ENCODE measurements at regions not wholly inside any gene's neighbourhood (a gene's known extent, or its start where the extent isn't known, plus 50 kb on each side); places are given as distances from the start of the nearest gene placed in this dataset.

GRCh38 chr6:28774292-28775051 is 149.3 kb downstream of the TRIM27 start:
- no peak for TF ChIP-seq CTCF (conservative IDR thresholded peaks at IDR 0.05)
- no peak for TF ChIP-seq EZH2 (IDR thresholded peaks at IDR 0.05; ENCODE audit: low read depth)
- peaks cover 29% of the 10 kb centered on the region; the same call in 1 of the 2 replicates for H3K27me3 ChIP-seq (ENCODE audit: insufficient read depth, low read depth)
- no peak overlapping the region for H3K4me3 ChIP-seq
- no peak overlapping the region for H2AFZ ChIP-seq
- H3K79me2 ChIP-seq (ENCODE audit: low read depth), result no peaks in the 10 kb centered on the region
- no peak for DNase-seq
- H3K27ac ChIP-seq, result no peak overlapping the region
- CTCF ChIA-PET, result no interaction called here
- no peaks in the 10 kb centered on the region for H3F3A ChIP-seq (ENCODE audit: insufficient read depth, low read depth)
- H3K36me3 ChIP-seq (ENCODE audit: low read depth), result no peaks in the 10 kb centered on the region
- no peaks in the 10 kb centered on the region for H4K20me1 ChIP-seq (ENCODE audit: insufficient read depth)
- no peak overlapping the region for H3K4me2 ChIP-seq
- no peaks in the 10 kb centered on the region for H3K4me1 ChIP-seq (replicated peaks; ENCODE audit: insufficient read depth)
- BruUV-seq (replicated peaks), result no TSS peak
- intact Hi-C loops (cut with micrococcal nuclease; ENCODE audit: unreplicated experiment), result no loop called here
- POLR2A ChIA-PET (ENCODE audit: unreplicated experiment), result no interaction called here
- no peaks in the 10 kb centered on the region for H3K9me2 ChIP-seq (ENCODE audit: insufficient read depth)
- no peaks in the 10 kb centered on the region for H3K9me3 ChIP-seq (ENCODE audit: insufficient read depth, low read depth)

GRCh38 chr6:28775052-28775376 is 148.8 kb downstream of the TRIM27 start:
- Histone ChIP-seq H3K9me3 (ENCODE audit: insufficient read depth, low read depth) (no peaks in the 10 kb centered on the region), H2AFZ (no peak overlapping the region), H3K36me3 (ENCODE audit: low read depth) (no peaks in the 10 kb centered on the region), H3K27ac (no peak overlapping the region), H4K20me1 (ENCODE audit: insufficient read depth) (no peaks in the 10 kb centered on the region), H3K4me1 (replicated peaks; ENCODE audit: insufficient read depth) (no peaks in the 10 kb centered on the region), H3F3A (ENCODE audit: insufficient read depth, low read depth) (no peaks in the 10 kb centered on the region), H3K9me2 (ENCODE audit: insufficient read depth) (no peaks in the 10 kb centered on the region), H3K4me2 (no peak overlapping the region), H3K79me2 (ENCODE audit: low read depth) (no peaks in the 10 kb centered on the region), H3K27me3 (ENCODE audit: insufficient read depth, low read depth) (peaks cover 31% of the 10 kb centered on the region; the same call in 1 of the 2 replicates), H3K4me3 (no peak overlapping the region)
- TF ChIP-seq CTCF (conservative IDR thresholded peaks at IDR 0.05) (no peak), EZH2 (IDR thresholded peaks at IDR 0.05; ENCODE audit: low read depth) (no peak)
- intact Hi-C loops (cut with micrococcal nuclease; ENCODE audit: unreplicated experiment), result no loop called here
- no peak for DNase-seq
- POLR2A ChIA-PET (ENCODE audit: unreplicated experiment), result no interaction called here
- CTCF ChIA-PET, result no interaction called here
- no TSS peak for BruUV-seq (replicated peaks)

GRCh38 chr6:28775405-28776129 is 148.2 kb downstream of the TRIM27 start:
- H3K27me3 ChIP-seq (ENCODE audit: insufficient read depth, low read depth), result peaks cover 35% of the 10 kb centered on the region; the same call in 1 of the 2 replicates
- no peak overlapping the region for H2AFZ ChIP-seq
- intact Hi-C loops (cut with micrococcal nuclease; ENCODE audit: unreplicated experiment), result no loop called here
- H3K9me2 ChIP-seq (ENCODE audit: insufficient read depth), result no peaks in the 10 kb centered on the region
- DNase-seq, result no peak
- H4K20me1 ChIP-seq (ENCODE audit: insufficient read depth), result no peaks in the 10 kb centered on the region
- ChIA-PET CTCF (interaction anchor here (1.0 kb wide), 1 partner anchor 241 kb away, joined by 5 read pairs; no protein-coding TSS in a partner anchor), POLR2A (ENCODE audit: unreplicated experiment) (no interaction called here)
- no peak overlapping the region for H3K4me3 ChIP-seq
- no peak overlapping the region for H3K27ac ChIP-seq
- H3K4me1 ChIP-seq (replicated peaks; ENCODE audit: insufficient read depth), result no peaks in the 10 kb centered on the region
- no peaks in the 10 kb centered on the region for H3K9me3 ChIP-seq (ENCODE audit: insufficient read depth, low read depth)
- no peaks in the 10 kb centered on the region for H3K79me2 ChIP-seq (ENCODE audit: low read depth)
- no peaks in the 10 kb centered on the region for H3F3A ChIP-seq (ENCODE audit: insufficient read depth, low read depth)
- BruUV-seq (replicated peaks), result no TSS peak
- no peak for TF ChIP-seq CTCF (conservative IDR thresholded peaks at IDR 0.05)
- no peak for TF ChIP-seq EZH2 (IDR thresholded peaks at IDR 0.05; ENCODE audit: low read depth)
- no peak overlapping the region for H3K4me2 ChIP-seq
- H3K36me3 ChIP-seq (ENCODE audit: low read depth), result no peaks in the 10 kb centered on the region

Measured in PC-9 (cell line).